ENCODE measurements at regions not wholly inside any gene's neighbourhood (a gene's known extent, or its start where the extent isn't known, plus 50 kb on each side); places are given as distances from the start of the nearest gene placed in this dataset.

- no peak overlapping the region for H3K27ac ChIP-seq
- H3K79me2 ChIP-seq: no peaks in the 10 kb centered on the region
- H3K4me3 ChIP-seq (ENCODE audit: low read depth, low read length): no peak overlapping the region
- no peaks in the 10 kb centered on the region for H3K36me3 ChIP-seq (ENCODE audit: control insufficient read depth, insufficient read depth, low read length)
- H3K27me3 ChIP-seq (ENCODE audit: control insufficient read depth, insufficient read depth, low read length): no peaks in the 10 kb centered on the region
- H2AFZ ChIP-seq: no peak overlapping the region
- TF ChIP-seq, protein P1, sequence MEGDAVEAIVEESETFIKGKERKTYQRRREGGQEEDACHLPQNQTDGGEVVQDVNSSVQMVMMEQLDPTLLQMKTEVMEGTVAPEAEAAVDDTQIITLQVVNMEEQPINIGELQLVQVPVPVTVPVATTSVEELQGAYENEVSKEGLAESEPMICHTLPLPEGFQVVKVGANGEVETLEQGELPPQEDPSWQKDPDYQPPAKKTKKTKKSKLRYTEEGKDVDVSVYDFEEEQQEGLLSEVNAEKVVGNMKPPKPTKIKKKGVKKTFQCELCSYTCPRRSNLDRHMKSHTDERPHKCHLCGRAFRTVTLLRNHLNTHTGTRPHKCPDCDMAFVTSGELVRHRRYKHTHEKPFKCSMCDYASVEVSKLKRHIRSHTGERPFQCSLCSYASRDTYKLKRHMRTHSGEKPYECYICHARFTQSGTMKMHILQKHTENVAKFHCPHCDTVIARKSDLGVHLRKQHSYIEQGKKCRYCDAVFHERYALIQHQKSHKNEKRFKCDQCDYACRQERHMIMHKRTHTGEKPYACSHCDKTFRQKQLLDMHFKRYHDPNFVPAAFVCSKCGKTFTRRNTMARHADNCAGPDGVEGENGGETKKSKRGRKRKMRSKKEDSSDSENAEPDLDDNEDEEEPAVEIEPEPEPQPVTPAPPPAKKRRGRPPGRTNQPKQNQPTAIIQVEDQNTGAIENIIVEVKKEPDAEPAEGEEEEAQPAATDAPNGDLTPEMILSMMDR (IDR thresholded peaks at IDR 0.05): no peak
- no peaks in the 10 kb centered on the region for H3K4me1 ChIP-seq
- no peaks in the 10 kb centered on the region for H3K9me3 ChIP-seq (ENCODE audit: control insufficient read depth, low read length)
- no peak overlapping the region for H3K9ac ChIP-seq
- H3K4me2 ChIP-seq (ENCODE audit: low read length): no peak overlapping the region
These were observed 458.9 kb upstream of the FSTL5 start for GRCh38 chr4:162622664-162623063.

- H3K9ac ChIP-seq: no peak overlapping the region
- no peak overlapping the region for H3K4me2 ChIP-seq (ENCODE audit: low read length)
- H2AFZ ChIP-seq: no peak overlapping the region
- no peaks in the 10 kb centered on the region for H3K9me3 ChIP-seq (ENCODE audit: control insufficient read depth, low read length)
- H3K4me1 ChIP-seq: no peaks in the 10 kb centered on the region
- no peaks in the 10 kb centered on the region for H3K36me3 ChIP-seq (ENCODE audit: control insufficient read depth, insufficient read depth, low read length)
- TF ChIP-seq, protein P1 (IDR thresholded peaks at IDR 0.05): no peak
- no peaks in the 10 kb centered on the region for H3K79me2 ChIP-seq
- no peak overlapping the region for H3K27ac ChIP-seq
- H3K27me3 ChIP-seq (ENCODE audit: control insufficient read depth, insufficient read depth, low read length): no peaks in the 10 kb centered on the region
- H3K4me3 ChIP-seq (ENCODE audit: low read depth, low read length): no peak overlapping the region
These were observed 446.3 kb upstream of the FSTL5 start for GRCh38 chr4:162610116-162610515.

- Histone ChIP-seq H3K4me2 (ENCODE audit: low read length) (no peak overlapping the region), H2AFZ (no peak overlapping the region), H3K27ac (no peak overlapping the region), H3K9ac (no peak overlapping the region), H3K9me3 (ENCODE audit: control insufficient read depth, low read length) (no peaks in the 10 kb centered on the region), H3K4me1 (no peaks in the 10 kb centered on the region), H3K36me3 (ENCODE audit: control insufficient read depth, insufficient read depth, low read length) (no peaks in the 10 kb centered on the region), H3K27me3 (ENCODE audit: control insufficient read depth, insufficient read depth, low read length) (no peaks in the 10 kb centered on the region), H3K79me2 (no peaks in the 10 kb centered on the region), H3K4me3 (ENCODE audit: low read depth, low read length) (no peak overlapping the region)
- TF ChIP-seq, protein P1 (IDR thresholded peaks at IDR 0.05): no peak
These were observed 422.5 kb upstream of the FSTL5 start for GRCh38 chr4:162586266-162586665.

GRCh38 chr4:162582180-162582579, 418.4 kb upstream of the FSTL5 start:
- no peaks in the 10 kb centered on the region for H3K4me1 ChIP-seq
- no peak overlapping the region for H2AFZ ChIP-seq
- H3K27me3 ChIP-seq (ENCODE audit: control insufficient read depth, insufficient read depth, low read length): no peaks in the 10 kb centered on the region
- H3K9me3 ChIP-seq (ENCODE audit: control insufficient read depth, low read length): no peaks in the 10 kb centered on the region
- TF ChIP-seq, protein P1 (IDR thresholded peaks at IDR 0.05): no peak
- no peak overlapping the region for H3K4me2 ChIP-seq (ENCODE audit: low read length)
- no peaks in the 10 kb centered on the region for H3K79me2 ChIP-seq
- H3K36me3 ChIP-seq (ENCODE audit: control insufficient read depth, insufficient read depth, low read length): no peaks in the 10 kb centered on the region
- H3K4me3 ChIP-seq (ENCODE audit: low read depth, low read length): no peak overlapping the region
- no peak overlapping the region for H3K27ac ChIP-seq
- H3K9ac ChIP-seq: no peak overlapping the region

DNA sequence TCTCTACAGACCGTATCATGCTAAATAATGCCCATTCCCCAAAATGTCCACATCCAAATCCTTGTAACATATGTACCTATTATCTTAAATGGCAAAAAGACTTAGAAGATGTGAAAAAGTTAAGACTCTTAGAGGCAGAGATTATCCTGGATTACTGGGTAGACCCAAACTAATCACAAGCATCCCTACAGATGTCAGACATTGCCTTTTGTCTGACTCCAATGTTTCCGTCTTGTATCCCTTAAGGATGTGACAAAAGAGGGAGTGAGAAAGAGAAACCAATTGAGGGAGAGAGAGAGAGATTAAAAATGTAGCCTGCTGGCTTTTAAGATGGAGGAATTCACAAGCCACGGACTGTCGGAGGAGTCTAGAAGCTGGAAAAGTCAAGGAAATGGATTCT, 401.9 kb upstream of the FSTL5 start:
- Histone ChIP-seq H3K27me3 (ENCODE audit: control insufficient read depth, insufficient read depth, low read length) (no peaks in the 10 kb centered on the region), H2AFZ (no peak overlapping the region), H3K9ac (no peak overlapping the region), H3K4me1 (no peaks in the 10 kb centered on the region), H3K4me3 (ENCODE audit: low read depth, low read length) (no peak overlapping the region), H3K27ac (no peak overlapping the region), H3K4me2 (ENCODE audit: low read length) (no peak overlapping the region), H3K79me2 (no peaks in the 10 kb centered on the region), H3K9me3 (ENCODE audit: control insufficient read depth, low read length) (no peaks in the 10 kb centered on the region), H3K36me3 (ENCODE audit: control insufficient read depth, insufficient read depth, low read length) (no peaks in the 10 kb centered on the region)
- TF ChIP-seq, protein P1 (IDR thresholded peaks at IDR 0.05): no peak

All from parathyroid adenoma (tissue), 2 donors.